ENCODE measurements at regions not wholly inside any gene's neighbourhood (a gene's known extent, or its start where the extent isn't known, plus 50 kb on each side); places are given as distances from the start of the nearest gene placed in this dataset.

DNA sequence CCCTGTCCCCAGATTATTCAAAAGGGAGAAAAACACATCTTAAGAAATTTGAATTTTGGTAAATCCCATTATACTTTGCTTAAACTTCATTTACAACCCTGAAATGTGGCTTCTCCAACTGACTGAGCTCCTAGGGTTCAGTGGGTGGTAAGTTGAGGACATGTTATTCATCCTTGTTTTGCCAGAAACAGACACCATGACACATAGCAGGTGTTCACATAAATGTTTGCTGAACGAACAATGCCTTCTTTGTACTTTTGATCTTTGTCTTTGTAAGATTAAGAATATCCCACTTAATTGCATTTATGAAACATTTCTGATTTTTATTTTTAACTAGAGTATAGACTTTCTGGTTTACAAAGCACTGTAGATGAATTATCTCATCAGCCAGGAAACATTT is 209.7 kb downstream of the GPAM start:
- Histone ChIP-seq H3K36me3 (ENCODE audit: control insufficient read depth, insufficient read depth, low read length) (no peaks in the 10 kb centered on the region), H2AFZ (replicated peaks; ENCODE audit: low read length, poor library complexity) (no peak overlapping the region), H3K27me3 (ENCODE audit: control insufficient read depth, insufficient read depth, low read length) (no peaks in the 10 kb centered on the region), H3K4me1 (ENCODE audit: control insufficient read depth, insufficient read depth, low read length) (no peaks in the 10 kb centered on the region), H3K9ac (ENCODE audit: low read depth, low read length) (no peak overlapping the region), H2AK5ac (ENCODE audit: low read depth, low read length) (no peak overlapping the region), H3K4ac (ENCODE audit: low read depth, low read length) (no peak overlapping the region), H3K4me3 (ENCODE audit: insufficient read depth, low read depth, low read length) (no peak overlapping the region), H3K79me1 (ENCODE audit: low read depth in 1 of 2, low read length in 2 of 2) (no peaks in the 10 kb centered on the region), H3K9me1 (ENCODE audit: insufficient read depth, low read length) (no peaks in the 10 kb centered on the region), H2BK15ac (ENCODE audit: low read depth, low read length) (no peak overlapping the region), H3K14ac (replicated peaks; ENCODE audit: low read depth, low read length) (no peak overlapping the region), H4K20me1 (ENCODE audit: insufficient read depth, low read length) (no peaks in the 10 kb centered on the region), H3K9me3 (ENCODE audit: control insufficient read depth, insufficient read depth, low read length) (peaks cover 16% of the 10 kb centered on the region), H3K27ac (ENCODE audit: insufficient read depth, low read length) (no peak overlapping the region), H3K18ac (ENCODE audit: low read depth, low read length) (no peak overlapping the region), H3K23ac (ENCODE audit: low read depth, low read length) (no peak overlapping the region), H2BK120ac (ENCODE audit: low read depth, low read length) (no peak overlapping the region), H3K56ac (ENCODE audit: extremely low read depth, insufficient read depth, low read length) (no peak overlapping the region), H2BK20ac (ENCODE audit: low read depth, low read length) (no peak overlapping the region), H3K4me2 (ENCODE audit: low read depth, low read length) (no peak overlapping the region), H2AK9ac (replicated peaks; ENCODE audit: low read depth, low read length, poor library complexity) (no peak overlapping the region), H4K5ac (ENCODE audit: low read depth, low read length) (no peak overlapping the region), H4K8ac (ENCODE audit: low read depth in 2 of 2, low read length in 2 of 2) (no peak overlapping the region), H2BK5ac (ENCODE audit: low read depth, low read length, poor library complexity, severe bottlenecking) (no peak overlapping the region), H4K91ac (ENCODE audit: insufficient read depth, low read depth, low read length) (no peak overlapping the region)
- ChIA-PET CTCF (no interaction called here), POLR2A (ENCODE audit: unreplicated experiment) (no interaction called here)
- no CpG with 5 or more reads among the region's 1 CpG for WGBS, 2 experiments (ENCODE audit: extremely low coverage in 2 of 2, insufficient read length in 1 of 2)
- DNase-seq (no peak), ATAC-seq (ENCODE audit: low read depth) (no peak)
- dilution Hi-C loops (cut with HindIII; ENCODE audit: low sequenced_read_pairs, unreplicated experiment) (no loop called here), in situ Hi-C loops (cut with MboI; ENCODE audit: low sequenced_read_pairs) (no loop called here), intact Hi-C loops (cut with micrococcal nuclease) (no loop called here)
- BruUV-seq (replicated peaks), result no TSS peak
- no peak for TF ChIP-seq CHD1 (IDR thresholded peaks at IDR 0.05; ENCODE audit: low read depth, low read length)
- no peak for TF ChIP-seq RAD21 (IDR thresholded peaks at IDR 0.05; ENCODE audit: low read length)
- TF ChIP-seq NFE2L2 (IDR thresholded peaks at IDR 0.05; ENCODE audit: low read depth, low read length), result no peak
- no peak for TF ChIP-seq RCOR1 (IDR thresholded peaks at IDR 0.05; ENCODE audit: insufficient replicate concordance, low read length)
